Neuron (in vitro differentiated cells): ENCODE measurements at regions not wholly inside any gene's neighbourhood (a gene's known extent, or its start where the extent isn't known, plus 50 kb on each side); places are given as distances from the start of the nearest gene placed in this dataset.

ENCODE experiments used
- H2AFZ ChIP-seq: one replicate; pipeline ENCODE4 v1.6.1; 2013; ENCODE audit warnings: low read depth, mild to moderate bottlenecking, inconsistent platforms, low read length, moderate library complexity
- H3K27me3 ChIP-seq: one replicate; pipeline ENCODE4 v1.6.1; 2013; ENCODE audit warnings: low read length; ENCODE audit not compliant: insufficient read depth
- H3K36me3 ChIP-seq: one replicate; pipeline ENCODE4 v1.6.1; 2013; ENCODE audit warnings: low read length; ENCODE audit not compliant: insufficient read depth
- H3K4me1 ChIP-seq: one replicate; pipeline ENCODE4 v1.6.1; 2013; ENCODE audit warnings: low read length; ENCODE audit not compliant: insufficient read depth
- H3K4me3 ChIP-seq: 2 replicates; pipeline ENCODE4 v1.5.1; 2013; ENCODE audit warnings: mild to moderate bottlenecking, low read length, moderate library complexity
- H3K9me3 ChIP-seq: one replicate; pipeline ENCODE4 v1.6.1; 2013; ENCODE audit warnings: low read length

DNA sequence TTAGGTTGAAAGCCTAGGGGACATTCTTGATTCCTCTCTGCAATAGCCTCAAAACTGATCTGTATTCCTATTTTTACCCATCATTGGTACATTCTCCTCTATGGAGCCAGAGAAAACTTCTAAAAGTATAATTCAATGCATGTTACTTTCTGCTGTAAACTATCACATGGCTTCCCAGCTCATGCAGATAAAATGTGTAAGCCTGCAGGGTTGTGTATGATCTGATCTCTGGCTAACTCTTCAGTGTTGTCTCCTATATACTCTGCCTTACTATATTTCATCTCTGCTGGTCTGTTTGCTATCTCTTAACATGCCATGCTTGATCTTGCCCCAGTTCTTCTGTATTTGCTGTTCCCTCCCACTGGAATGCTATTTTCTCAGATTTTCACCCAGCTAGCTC lies 323.3 kb upstream of the RSPO3 start:
- H3K4me3 ChIP-seq, result no peak overlapping the region
- H3K4me1 ChIP-seq, result no peaks in the 10 kb centered on the region
- no peak overlapping the region for H2AFZ ChIP-seq
- no peaks in the 10 kb centered on the region for H3K27me3 ChIP-seq
- H3K9me3 ChIP-seq, result no peaks in the 10 kb centered on the region
- H3K36me3 ChIP-seq, result no peaks in the 10 kb centered on the region

DNA sequence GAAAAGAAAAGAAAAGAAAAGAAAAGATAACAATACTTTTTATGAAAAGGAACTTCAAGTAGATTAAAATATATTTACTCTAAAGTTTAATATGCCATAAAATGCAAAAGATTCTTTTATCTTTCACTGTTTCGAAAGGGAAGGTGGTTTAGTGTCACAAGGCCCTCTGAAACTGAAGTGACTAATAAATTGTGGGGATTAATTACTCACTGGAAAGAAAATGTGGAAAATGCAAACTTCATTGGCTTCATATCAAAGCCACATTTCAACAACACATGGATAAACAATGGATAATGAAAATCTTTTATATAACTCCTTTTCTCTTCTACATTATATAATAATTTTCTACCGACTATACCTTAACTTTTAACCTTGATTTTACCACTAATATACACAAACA lies 320.5 kb upstream of the RSPO3 start:
- no peak overlapping the region for H3K4me3 ChIP-seq
- H3K9me3 ChIP-seq, result no peaks in the 10 kb centered on the region
- no peak overlapping the region for H2AFZ ChIP-seq
- no peaks in the 10 kb centered on the region for H3K4me1 ChIP-seq
- no peaks in the 10 kb centered on the region for H3K27me3 ChIP-seq
- no peaks in the 10 kb centered on the region for H3K36me3 ChIP-seq

DNA sequence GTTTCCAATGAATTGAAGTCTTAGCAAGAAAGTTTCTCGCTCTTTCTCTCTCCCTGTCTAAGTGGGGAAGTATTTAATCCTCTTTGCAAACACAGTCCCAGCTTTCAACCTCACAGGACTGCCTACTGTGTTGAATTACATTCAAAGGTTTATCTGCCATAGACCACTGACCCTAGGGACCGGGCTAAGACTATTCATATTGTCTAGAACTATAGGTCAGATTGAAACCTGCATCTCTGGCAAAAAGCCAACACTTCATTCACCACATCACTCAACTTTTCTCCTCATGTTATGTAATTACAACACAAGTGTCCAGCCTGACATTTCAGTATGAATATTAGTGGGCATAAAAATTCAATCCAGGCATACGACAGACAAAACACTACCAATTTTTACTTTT lies 314.7 kb upstream of the RSPO3 start:
- H3K27me3 ChIP-seq, result no peaks in the 10 kb centered on the region
- H3K4me3 ChIP-seq, result no peak overlapping the region

DNA sequence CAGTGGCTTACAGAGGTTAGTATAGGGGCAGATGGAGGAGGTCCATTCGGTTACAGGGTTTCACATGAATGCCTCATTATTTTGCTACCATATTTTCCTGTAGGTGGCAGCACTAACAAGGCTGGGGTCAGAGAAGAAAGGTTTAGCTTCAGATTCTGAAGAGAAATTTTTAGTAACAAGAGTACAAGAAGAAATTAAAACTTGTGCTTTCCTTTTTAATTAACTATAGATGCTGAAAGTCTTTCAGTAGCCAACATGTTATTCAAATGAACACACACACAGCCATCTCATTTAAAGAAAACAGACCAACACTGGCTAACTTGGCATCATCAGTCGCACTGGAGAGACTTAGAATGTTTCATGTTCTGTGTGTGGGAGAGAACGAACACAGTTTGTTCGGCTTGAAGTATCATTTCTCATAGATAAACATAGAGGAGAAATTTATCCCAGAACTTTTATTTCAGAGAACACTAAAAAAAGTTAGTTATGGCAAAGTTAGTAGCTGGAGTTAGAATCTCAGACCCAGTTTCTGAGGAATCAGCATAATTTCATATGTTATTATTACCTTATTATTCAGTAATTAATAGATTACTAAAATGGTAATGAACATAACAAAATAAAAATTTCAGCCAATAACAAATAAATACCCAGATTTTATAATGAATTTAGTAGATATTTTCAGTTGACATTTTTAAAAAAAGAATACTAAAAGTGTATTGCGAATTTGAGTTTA lies 314.0 kb upstream of the RSPO3 start:
- H3K9me3 ChIP-seq, result no peaks in the 10 kb centered on the region

More for the DNA sequence above, 314.7 kb upstream of the RSPO3 start:
- no peaks in the 10 kb centered on the region for H3K4me1 ChIP-seq
- no peaks in the 10 kb centered on the region for H3K36me3 ChIP-seq
- no peak overlapping the region for H2AFZ ChIP-seq
- no peaks in the 10 kb centered on the region for H3K9me3 ChIP-seq

DNA sequence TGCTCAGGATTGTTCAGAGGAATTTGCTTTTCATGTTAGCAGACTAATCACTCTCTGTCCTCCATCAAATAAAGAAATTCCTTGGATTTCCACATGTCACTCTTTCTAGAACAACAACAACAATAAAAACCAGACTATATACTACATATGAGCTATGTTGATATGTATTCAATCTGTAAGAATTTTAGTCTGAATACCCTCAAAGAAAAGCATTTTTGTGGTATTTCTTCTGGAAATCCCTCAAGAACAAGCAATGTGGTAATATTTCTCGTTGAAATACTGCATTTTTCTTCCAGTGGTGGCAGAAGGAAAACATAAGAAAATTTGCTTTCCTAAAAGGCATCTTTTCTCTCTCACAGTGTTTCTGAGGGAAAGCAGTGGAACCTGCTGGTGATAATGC lies 312.6 kb upstream of the RSPO3 start:
- no peak overlapping the region for H2AFZ ChIP-seq
- H3K4me1 ChIP-seq, result no peaks in the 10 kb centered on the region
- H3K36me3 ChIP-seq, result no peaks in the 10 kb centered on the region
- no peaks in the 10 kb centered on the region for H3K9me3 ChIP-seq
- no peak overlapping the region for H3K4me3 ChIP-seq
- no peaks in the 10 kb centered on the region for H3K27me3 ChIP-seq

More for the DNA sequence above, 314.0 kb upstream of the RSPO3 start:
- H3K27me3 ChIP-seq, result no peaks in the 10 kb centered on the region
- no peaks in the 10 kb centered on the region for H3K36me3 ChIP-seq
- H3K4me3 ChIP-seq, result no peak overlapping the region
- no peaks in the 10 kb centered on the region for H3K4me1 ChIP-seq
- H2AFZ ChIP-seq, result no peak overlapping the region

DNA sequence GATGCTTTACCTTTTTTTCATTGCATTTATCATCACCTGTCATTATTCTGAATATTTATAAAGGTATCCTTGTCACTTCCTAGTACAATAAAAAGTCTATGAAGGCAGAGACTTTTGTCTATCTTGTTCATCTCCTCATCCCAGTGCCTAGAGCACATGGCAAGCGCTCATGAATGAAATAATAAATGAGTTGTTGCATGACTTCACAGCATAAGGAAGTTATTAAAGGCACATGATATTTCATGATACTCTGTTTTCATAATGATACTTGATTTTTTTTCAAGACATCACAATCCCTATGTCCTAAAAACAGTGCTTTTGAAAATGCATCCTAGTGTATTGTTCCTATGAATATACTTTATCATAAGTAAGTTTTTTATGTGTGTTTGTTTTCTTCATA lies 310.6 kb upstream of the RSPO3 start:
- Histone ChIP-seq H3K4me3 (no peak overlapping the region), H2AFZ (no peak overlapping the region), H3K36me3 (no peaks in the 10 kb centered on the region), H3K4me1 (peaks cover 3% of the 10 kb centered on the region), H3K27me3 (no peaks in the 10 kb centered on the region), H3K9me3 (no peaks in the 10 kb centered on the region)

DNA sequence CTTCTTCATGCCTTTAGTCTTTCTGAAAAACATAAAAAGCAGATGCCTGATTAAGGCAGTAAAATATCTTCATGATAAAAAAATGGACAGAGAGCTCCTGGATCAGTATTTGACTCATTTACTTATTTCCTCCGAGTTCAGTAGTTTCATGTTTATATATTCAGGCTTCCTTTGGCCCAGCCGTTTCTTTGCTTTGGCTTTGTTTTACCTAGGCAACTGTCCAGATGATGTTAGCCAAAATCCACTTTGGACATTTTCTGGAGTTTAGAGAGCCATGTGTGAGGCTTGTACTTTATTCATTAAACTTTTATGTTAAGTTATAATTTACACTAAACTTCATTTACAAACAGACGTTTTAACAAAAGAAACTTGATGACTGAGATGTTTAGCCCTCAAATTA lies 307.1 kb upstream of the RSPO3 start:
- H3K4me1 ChIP-seq, result peaks cover 3% of the 10 kb centered on the region
- H2AFZ ChIP-seq, result no peak overlapping the region
- no peak overlapping the region for H3K4me3 ChIP-seq
- H3K9me3 ChIP-seq, result no peaks in the 10 kb centered on the region
- H3K27me3 ChIP-seq, result no peaks in the 10 kb centered on the region
- no peaks in the 10 kb centered on the region for H3K36me3 ChIP-seq

DNA sequence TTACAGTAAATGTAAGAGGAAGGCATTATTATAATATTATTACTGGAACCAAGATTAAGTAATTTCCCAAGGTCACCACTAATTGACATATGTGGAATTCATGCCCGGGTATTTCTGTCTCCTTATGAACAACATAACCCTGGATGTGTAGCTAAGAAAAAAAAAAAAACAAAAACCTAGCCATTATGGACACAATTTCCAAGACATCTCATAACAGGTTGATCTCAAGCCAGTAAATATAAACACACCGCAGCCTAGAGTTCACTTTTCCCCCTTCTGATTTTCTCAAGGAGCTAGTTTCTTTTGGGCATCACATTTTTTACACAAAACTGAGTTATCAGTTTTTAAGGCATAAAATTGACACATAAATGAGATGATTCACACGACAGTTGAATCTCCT lies 306.5 kb upstream of the RSPO3 start:
- Histone ChIP-seq H3K27me3 (no peaks in the 10 kb centered on the region), H3K36me3 (no peaks in the 10 kb centered on the region), H3K4me1 (peaks cover 3% of the 10 kb centered on the region), H2AFZ (no peak overlapping the region), H3K4me3 (no peak overlapping the region), H3K9me3 (no peaks in the 10 kb centered on the region)

DNA sequence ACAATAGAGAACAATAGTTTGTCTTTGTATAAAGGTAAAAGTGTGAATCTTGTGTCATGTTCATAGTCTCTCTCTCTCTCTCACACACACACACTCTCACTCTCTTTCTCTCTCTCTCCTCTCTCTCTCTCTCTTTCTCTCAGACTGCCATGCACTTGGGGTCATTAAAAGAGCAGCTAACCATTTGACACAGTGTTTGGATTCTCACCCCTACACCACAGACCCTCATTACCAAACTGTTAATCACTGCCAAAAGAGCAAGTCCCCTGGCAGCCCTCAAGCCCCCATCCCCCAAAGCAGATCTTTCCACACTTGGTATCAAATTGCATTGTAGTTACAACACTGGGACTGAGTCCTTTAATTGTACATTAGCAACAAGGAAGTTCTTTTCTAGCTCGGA lies 305.8 kb upstream of the RSPO3 start:
- H3K27me3 ChIP-seq, result no peaks in the 10 kb centered on the region
- no peak overlapping the region for H2AFZ ChIP-seq
- H3K9me3 ChIP-seq, result no peaks in the 10 kb centered on the region
- H3K36me3 ChIP-seq, result no peaks in the 10 kb centered on the region
- peaks cover 3% of the 10 kb centered on the region for H3K4me1 ChIP-seq
- H3K4me3 ChIP-seq, result no peak overlapping the region

DNA sequence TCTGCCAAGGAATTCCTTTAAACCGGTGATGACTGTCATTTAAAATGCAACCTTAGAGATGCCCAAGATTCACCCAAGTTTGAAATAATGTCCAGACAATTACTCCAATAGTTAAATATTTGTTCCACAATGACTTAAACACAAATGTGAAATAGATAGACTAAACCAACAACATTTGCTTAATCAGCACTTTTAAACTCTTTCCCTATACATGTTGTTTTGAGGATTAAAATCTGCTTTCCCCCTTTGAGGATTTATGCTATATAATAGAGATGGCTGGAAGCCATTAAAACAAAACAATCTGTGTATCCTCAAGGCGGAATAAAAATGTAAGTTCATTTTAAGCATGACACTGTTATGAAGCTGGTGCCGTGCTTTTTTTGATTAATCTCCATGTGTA lies 297.8 kb upstream of the RSPO3 start:
- no peaks in the 10 kb centered on the region for H3K4me1 ChIP-seq
- no peaks in the 10 kb centered on the region for H3K27me3 ChIP-seq
- no peak overlapping the region for H2AFZ ChIP-seq
- H3K9me3 ChIP-seq, result no peaks in the 10 kb centered on the region
- H3K4me3 ChIP-seq, result no peak overlapping the region
- H3K36me3 ChIP-seq, result no peaks in the 10 kb centered on the region

DNA sequence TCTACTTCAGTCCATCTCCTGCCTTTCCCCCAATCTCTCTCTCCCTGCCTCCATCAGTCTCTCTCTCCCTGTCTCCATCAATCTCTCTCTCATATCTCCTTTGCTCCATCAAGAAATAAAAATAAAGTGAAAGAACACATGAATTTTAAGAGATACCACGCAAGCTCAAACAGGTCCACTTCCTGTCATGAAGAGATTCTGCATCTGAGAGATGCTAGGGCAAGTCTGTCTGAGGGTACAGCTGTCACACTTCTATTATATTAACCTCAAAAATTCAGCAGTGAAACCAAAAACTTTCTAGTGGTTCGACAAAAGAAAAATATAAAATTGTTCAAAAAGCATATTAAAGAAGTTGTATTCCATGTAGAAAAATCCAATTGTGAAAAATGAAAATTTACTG lies 296.8 kb upstream of the RSPO3 start:
- Histone ChIP-seq H3K27me3 (no peaks in the 10 kb centered on the region), H3K4me1 (no peaks in the 10 kb centered on the region), H3K9me3 (no peaks in the 10 kb centered on the region), H2AFZ (no peak overlapping the region), H3K4me3 (no peak overlapping the region), H3K36me3 (no peaks in the 10 kb centered on the region)

DNA sequence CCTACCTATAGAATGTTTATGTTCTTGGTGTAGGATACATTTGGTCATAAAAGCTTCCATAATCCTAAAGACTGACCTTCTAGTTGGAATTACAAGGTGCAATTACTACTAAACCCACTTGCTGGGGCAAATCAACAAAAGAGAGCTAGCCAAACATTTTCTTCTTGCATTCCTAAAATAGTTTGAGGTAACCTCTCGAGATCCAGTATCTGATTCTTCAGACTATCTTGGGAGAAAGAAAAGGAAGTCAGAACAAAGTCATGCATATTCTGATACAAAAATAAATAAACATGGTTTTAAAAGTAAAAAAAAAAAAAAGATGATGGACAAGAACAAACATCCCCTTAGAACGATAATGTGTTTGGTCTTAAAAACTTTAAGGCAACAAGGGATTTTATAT lies 294.2 kb upstream of the RSPO3 start:
- Histone ChIP-seq H3K36me3 (no peaks in the 10 kb centered on the region), H2AFZ (no peak overlapping the region), H3K4me3 (no peak overlapping the region), H3K27me3 (no peaks in the 10 kb centered on the region), H3K4me1 (no peaks in the 10 kb centered on the region), H3K9me3 (no peaks in the 10 kb centered on the region)

DNA sequence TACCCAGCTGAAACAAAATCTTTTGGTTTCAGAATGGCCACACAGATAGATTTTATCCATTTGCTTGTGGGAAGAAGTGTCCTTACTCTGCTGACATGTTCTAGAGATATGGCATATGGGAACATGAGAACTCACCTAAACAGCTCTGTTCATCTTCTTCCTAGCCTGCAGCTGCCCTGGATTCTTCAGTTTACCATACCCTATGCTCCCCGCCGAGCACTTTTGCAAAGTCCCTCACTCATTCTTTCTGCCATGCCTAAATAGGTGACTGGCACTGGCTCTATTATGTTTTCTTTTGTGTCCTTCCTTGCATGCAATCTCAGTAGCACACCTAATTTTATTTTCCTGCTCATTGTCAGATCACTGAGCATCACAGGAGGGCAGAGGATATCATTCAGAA lies 293.7 kb upstream of the RSPO3 start:
- Histone ChIP-seq H2AFZ (no peak overlapping the region), H3K4me3 (no peak overlapping the region), H3K36me3 (no peaks in the 10 kb centered on the region), H3K9me3 (no peaks in the 10 kb centered on the region), H3K27me3 (no peaks in the 10 kb centered on the region), H3K4me1 (no peaks in the 10 kb centered on the region)

DNA sequence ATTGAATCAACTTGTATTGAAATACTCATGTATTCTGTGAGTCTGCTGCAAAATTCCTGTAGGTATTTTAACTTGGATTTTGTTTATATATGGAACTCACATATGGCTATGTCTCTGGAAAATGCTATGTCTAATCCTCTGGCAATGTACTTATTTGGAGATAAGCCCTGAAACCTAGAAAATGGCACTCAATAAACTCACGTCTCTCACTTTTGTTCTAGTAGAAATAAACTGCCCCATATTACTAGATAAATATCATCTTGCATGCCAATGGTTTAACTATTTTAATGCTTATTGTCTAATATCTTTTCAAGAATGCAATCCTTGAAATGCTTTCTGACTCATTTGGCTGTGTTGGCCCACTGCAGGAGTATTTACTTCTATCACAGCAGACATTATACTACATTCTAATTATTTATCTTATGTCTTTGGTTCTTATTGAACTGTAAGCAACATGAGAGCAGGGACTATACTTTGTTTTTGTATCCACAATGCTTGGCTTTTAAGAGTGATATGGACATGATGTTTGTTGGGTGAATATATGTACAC lies 292.2 kb upstream of the RSPO3 start:
- Histone ChIP-seq H3K9me3 (no peaks in the 10 kb centered on the region), H3K27me3 (no peaks in the 10 kb centered on the region), H2AFZ (no peak overlapping the region), H3K4me1 (no peaks in the 10 kb centered on the region), H3K36me3 (no peaks in the 10 kb centered on the region), H3K4me3 (no peak overlapping the region)
